NCI-H1436 treated with DMSO at 0.1 percent for 48 hours (cell line): ENCODE measurements at regions not wholly inside any gene's neighbourhood (a gene's known extent, or its start where the extent isn't known, plus 50 kb on each side); places are given as distances from the start of the nearest gene placed in this dataset.

Experiments
- DNase-seq: peaks from one replicate; lab custom pipeline; 2025; lab: John Stamatoyannopoulos, UW

DNA sequence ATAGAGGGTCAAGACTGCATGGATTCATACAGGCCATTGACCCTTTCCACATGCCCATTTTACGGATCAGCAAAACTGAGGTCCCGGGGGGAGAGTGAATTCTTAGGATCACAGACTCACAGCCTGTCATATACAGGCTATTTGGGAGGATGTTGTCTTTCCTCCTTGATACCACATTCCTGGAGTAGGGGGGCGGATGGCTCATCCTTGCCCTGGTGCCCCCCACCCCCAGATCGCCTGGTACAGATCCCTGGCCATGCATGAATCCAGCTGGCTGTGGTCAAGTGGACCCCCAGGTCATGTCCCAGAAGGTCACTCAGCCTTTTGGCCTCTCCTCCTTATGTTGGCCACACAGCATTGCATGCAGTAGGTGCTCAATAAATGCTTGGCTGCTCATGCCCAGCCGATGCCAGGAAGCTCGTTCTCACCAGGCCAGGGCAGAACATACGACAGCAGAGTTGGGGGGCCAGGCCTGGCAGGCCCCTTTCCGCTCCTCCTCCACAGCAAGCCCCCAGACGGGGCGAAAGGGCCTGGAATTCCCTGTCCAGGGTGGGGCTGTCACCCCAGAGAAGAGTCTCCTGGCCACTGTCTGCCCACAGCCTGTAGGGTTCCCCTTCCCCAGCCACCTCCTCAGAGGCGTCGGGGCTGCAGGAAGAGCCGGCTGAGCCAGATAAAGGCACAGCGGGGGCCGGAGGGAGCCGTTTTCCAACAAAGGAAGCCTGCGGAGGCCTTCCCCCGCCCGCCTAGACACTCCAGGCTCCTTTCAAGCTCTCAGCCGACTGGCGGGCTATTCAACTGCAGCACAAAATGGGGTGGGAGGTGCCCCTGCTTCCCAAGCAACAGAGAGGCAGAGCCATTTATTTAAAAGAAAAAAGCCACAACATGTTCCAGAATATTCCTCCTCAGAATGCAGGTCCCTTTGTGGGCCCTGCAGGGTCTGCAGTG, 215.7 kb upstream of the CIBAR2 start:
- DNase-seq = peak; percentile 28

- DNase-seq = no peak
These were observed 216.4 kb upstream of the CIBAR2 start for GRCh38 chr16:85328676-85329058.

DNA sequence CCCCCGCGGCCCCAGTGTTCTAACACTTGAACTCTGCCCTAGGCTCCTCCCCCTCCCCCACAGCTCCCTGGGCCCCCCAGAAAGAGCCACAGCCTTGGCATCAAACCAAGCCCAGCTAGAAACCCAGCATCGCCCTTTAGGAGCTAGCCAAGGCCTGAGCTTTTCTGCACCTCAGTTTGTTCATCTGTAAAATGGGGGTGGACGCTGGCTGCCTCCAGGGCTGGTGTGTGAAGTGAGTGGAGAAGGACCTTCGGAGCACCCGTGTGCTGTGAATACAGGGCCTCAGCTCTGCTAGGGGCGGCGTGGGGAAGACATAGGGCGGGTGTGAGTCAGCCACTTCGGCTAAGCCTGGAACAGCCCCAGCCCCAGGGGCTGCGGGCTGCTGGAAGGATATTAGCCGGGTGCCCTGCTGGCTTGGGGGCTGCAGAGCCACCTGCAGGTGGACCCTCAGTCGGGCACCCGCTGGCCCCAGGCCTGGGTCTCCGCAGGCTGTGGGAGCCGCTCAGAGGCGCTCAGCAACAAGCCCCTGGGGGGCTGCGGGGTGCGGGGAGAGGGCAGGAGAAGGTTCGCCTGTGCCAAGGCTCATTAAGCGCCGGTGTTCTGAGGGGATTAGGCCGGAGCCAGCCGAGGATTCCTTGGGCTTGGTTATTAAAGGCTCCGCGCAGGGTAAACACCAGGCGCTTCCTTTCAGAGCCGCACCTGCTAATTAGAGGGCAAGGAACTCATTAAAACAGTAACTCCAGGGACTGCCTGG, 217.0 kb upstream of the CIBAR2 start:
- DNase-seq = peak; percentile 80

DNA sequence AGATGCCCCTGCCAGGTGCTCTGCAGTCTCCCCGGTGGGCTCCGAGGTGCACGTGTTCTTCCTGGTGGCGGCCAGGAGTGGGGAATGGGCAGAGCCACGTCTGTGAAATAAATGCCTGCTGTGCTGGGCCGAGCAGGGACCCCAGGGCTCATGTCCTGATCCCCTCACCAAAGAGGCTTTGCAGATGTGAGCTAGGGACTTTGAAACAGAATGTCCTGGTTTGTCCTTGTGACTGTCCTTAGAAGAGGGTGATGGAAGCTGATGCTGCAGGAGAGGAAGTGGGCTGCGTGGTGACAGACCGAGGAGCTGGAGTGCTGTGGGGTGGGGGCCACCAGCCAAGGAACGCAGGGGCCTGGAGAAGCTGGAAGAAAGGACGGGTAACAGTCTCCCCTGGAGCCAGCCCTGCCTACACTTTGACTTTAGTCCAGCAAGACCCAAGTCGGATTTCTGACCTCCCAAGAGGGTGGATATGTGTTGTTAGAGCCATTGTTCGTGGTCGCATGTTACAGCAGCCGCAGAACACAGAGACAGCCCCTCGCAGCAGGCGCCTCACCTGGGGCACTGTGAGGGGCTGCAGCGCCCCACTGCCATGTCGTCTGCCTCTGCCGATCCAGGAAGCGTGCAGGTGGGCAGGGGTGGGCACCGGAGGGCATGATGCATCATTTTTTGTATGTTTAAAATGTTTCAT, 217.9 kb upstream of the CIBAR2 start:
- DNase-seq = no peak

DNA sequence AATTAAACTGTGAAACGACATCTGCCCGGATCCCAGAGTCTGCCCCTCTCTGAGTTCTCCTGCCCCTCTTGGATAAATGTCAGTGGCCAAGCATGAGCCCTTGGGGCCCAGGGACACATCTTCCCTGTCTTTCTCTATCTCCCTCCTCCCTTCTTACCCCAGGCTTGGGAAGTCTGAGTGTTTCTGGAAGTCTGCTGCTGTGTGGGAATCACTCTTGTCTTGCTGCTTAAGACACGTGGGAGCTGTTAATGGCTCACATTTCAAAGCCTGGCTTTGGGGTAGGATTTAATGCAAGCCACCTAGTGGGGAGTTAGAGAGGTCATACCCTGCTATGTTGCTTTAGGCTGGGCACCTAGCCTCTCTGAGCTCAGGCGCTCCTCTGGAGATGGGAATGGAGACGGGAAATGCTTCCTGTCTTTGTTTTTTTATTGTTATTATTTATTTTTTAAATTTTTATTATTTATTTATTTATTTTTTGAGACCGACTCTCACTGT, 218.5 kb upstream of the CIBAR2 start:
- DNase-seq = no peak

- no peak for DNase-seq
These were observed 219.4 kb upstream of the CIBAR2 start for GRCh38 chr16:85331688-85332087.

- no peak for DNase-seq
These were observed 219.9 kb upstream of the CIBAR2 start for GRCh38 chr16:85332175-85332574.

GRCh38 chr16:85333337-85333736, 221.1 kb upstream of the CIBAR2 start:
- no peak for DNase-seq

DNA sequence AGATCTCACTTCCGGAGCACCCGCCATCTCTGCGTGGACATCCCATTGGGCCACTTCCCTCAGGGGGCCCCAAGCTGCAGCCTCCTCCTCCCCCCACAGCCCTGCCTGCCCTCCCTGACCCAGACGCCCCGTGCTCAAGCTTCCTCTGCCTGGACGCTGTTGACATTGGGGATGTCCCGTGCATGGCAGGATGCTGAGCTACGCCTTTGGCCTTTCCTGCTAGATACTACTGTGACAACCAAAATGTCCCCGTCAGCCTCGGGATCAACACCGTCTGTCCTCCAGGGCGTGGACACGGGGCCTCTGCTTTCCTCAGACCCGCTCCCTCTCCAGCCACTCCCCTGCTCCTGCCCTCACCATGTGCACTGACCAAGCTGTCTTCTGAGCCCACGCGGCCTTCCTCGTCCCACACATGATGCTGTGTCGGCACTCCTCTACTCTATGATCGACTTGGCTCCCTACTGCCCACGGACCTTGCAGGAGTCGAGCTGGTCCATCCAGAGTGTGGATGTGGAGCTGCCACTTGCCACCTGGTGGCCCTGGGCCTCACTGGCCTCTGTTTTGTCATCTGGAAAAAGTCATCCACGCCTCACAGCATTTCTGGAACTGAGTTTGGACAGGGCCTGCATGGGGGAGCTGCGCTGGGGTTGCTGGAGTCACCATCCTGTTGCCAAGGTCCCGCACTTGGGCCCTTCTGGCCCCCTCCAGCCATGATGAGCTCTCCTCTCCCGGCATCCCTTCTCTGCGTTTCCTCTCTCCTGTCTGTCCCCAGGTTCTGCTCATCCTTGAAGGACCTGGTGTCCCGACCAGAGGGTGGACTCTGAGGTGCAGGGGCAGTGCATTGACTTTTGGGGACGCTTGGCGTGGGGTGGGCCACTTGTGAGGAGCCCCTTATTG, 221.7 kb upstream of the CIBAR2 start:
- DNase-seq = no peak

- no peak for DNase-seq
These were observed 222.7 kb upstream of the CIBAR2 start for GRCh38 chr16:85334718-85335583.

DNA sequence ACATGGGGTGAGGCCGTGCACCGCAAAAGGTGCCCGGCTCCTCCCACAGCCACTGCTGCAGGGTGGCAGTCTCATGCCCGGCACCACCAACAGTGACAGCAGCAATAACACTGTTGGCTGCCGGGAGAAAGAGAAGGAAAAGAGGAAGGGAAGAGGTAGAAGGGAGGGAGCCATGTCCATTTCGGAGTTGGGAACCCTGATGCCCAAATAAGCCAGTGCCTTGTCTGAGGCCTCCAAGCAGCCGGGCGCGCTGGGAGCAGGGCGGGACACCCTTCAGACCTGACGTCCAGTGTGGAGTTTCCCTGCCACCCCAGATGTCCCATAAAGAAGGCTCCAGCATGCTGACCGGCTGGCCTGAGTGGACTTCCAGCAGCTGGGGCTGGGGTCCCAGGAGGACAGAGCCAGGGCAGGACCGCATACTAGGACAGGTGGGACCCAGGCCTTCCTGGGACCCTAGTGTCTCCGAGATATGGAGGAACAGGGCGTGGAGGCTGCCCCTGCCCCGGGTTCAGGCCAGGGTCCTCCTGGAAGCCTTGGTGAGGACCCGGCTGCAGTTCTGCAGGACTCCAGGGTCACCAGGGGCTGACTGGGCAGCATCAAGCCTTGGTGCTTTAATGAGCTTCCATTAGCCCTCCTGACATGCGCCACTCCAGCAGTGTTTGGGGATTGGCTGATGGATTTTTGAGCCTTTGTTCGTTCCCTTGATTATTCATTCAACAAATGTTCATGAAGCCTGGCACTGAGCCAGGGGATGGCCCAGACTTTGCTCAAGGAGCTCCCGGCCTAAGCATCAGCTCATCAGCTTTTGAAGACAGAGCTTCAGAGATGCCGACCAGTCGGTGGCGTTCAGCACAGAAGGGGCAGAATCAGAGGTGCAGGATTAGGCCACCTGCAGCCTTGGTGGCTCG, 223.6 kb upstream of the CIBAR2 start:
- DNase-seq = no peak

DNA sequence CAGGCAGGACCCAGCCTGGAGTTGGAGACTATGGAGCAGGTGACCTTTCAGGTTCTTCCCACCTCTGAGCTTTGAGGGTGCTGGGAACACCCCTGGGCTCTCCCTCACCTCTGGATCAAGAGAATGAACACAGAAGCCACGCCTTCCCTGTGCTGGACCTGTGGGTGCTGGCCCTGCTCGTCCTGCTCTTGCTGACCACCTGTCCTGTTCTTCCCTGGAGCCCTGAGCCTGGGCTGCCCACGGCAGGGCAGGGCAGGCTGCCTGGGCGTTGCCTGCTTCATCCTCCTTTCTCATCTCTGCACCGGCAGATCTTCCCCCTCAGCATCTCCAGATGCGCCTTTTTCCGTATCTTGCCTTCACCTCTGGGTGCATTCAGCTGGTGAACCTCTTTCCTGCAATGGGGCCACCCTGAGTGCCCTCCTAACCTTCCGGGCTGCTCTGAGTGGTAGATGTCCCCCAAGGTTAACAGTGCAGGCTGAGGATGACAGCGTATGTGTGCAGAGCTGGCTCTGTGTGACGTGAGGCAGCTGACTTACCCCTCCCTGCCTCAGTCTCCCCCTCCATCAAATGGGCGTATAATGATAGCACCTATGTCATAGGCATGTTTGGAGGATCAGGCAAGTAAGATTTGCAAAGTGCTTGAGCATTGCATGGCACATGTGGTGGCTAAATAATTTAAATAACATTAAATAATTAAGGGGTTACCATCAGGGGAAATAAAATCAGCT, 225.8 kb upstream of the CIBAR2 start:
- DNase-seq = no peak

DNA sequence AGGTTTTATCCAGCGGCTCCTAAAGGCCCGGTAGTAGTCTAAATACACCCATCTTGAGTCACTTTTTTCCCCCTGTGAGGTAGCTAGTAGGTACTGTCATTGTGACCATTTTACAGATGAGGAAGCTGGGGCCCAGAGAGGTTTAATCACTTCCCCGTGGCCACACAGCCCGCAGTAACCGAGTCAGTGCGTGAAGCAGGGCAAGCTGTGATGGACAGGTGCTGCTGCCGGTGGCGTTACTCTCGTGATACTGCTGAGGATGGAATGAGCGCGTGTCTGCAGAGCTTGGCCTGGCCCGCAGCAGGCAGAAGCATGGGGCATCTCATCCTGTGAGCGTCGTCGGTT, 226.3 kb upstream of the CIBAR2 start:
- DNase-seq = no peak

DNA sequence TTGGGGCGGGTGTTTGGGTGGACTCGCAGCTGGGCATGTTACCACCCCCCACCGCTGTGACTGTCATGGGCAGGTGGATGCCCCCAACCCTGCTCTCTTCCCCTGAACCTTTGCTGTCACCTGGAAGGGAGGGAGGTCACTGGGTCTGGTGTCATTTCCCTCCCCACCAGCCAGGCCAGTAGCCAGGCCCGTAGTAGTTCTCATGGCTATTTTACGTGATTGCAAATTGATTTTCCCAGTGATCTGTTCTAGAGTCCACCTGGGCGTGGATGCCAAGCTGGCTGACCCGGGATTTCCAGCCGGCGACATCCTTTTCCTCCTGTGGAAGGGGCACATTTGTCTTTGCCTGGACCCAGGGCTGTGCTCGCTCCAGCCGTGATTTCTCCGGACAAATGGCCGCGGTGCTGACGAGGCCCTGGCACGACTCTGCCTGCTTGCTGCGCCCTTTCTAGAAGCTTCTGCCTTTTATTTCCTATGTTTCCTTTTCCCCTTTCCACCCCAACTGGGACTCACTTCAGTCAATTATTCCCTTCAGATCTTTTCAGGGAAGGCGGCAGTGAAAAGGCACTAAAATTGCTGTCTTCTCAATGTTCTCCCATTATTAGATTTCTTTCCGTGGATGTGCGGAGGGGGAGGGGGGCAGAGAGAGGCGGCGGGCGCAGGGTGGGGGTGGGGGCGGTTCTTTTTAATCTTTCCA, 226.9 kb upstream of the CIBAR2 start:
- DNase-seq = no peak

GRCh38 chr16:85341972-85342695, 229.9 kb upstream of the CIBAR2 start:
- no peak for DNase-seq

DNA sequence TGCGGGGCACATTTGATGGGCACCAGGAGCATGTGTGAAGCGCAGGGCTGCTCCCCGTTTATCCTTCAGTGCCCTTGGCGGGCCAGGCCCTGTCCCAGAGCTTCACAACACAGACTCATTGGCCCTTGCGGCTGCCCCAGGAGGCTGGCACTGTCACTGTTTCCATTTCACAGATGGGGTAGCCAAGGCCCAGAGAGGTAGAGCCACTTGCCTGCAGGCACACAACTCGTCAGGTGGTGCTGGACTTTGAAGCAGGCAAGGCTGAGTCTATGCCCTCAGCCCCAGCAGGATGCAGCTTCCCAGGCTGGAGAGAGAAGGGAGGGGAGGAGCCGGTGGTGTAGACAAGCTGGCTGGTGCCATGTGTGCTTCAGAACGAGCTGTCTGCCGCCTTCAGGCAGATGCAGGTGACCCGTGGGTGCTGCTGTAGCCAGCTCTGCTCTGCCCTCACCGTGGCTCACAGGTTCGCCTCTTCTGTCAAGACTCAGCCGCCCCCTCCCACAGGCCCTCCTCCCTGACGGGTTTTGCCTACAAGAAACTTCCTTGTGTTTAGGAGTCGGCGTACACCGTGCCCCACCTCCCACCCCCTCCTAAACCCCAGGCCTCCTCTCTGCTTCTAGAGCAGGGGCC, 232.3 kb upstream of the CIBAR2 start:
- no peak for DNase-seq

- no peak for DNase-seq
These were observed 232.9 kb upstream of the CIBAR2 start for GRCh38 chr16:85345129-85345639.
